Fibroblast of the aortic adventitia (primary cell): ENCODE measurements at regions not wholly inside any gene's neighbourhood (a gene's known extent, or its start where the extent isn't known, plus 50 kb on each side); places are given as distances from the start of the nearest gene placed in this dataset.

Experiments
- DNase-seq: peaks from one replicate; pipeline ENCODE4 v3.0.0-alpha.2; 2010; ENCODE audit warnings: low read depth
- H3K4me3 ChIP-seq: 2 replicates; pipeline ENCODE4 v1.5.1; 2011; ENCODE audit warnings: low read depth, mild to moderate bottlenecking, control low read depth, low read length, moderate library complexity
- TF ChIP-seq, protein P1 (sequence below): IDR thresholded peaks from 2 replicates; pipeline ENCODE4 v1.5.1; 2011; ENCODE audit warnings: mild to moderate bottlenecking, low read length, control low read depth, inconsistent platforms; ENCODE audit not compliant: insufficient read depth

DNA sequence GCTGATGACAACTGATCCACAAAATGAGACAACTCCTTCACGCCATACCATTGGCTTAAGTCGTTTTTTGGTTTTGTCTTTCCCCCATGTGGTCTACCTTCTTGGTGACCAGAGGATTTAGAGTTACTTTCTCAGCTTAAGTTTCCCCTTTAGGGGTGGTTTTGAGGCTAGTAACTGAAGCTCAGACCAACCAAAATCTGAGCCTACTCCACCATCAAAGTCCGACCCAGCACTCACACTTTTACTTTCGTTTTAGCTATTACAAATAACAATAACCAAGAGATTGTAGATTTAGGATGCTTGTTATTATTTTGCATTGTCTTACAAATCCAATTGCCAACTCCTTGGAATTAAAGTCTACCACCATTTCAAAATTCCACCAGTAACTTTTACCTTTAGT lies 130.6 kb upstream of the MDM1 start:
- no peak for DNase-seq
- no peak overlapping the region for H3K4me3 ChIP-seq
- TF ChIP-seq, protein P1, sequence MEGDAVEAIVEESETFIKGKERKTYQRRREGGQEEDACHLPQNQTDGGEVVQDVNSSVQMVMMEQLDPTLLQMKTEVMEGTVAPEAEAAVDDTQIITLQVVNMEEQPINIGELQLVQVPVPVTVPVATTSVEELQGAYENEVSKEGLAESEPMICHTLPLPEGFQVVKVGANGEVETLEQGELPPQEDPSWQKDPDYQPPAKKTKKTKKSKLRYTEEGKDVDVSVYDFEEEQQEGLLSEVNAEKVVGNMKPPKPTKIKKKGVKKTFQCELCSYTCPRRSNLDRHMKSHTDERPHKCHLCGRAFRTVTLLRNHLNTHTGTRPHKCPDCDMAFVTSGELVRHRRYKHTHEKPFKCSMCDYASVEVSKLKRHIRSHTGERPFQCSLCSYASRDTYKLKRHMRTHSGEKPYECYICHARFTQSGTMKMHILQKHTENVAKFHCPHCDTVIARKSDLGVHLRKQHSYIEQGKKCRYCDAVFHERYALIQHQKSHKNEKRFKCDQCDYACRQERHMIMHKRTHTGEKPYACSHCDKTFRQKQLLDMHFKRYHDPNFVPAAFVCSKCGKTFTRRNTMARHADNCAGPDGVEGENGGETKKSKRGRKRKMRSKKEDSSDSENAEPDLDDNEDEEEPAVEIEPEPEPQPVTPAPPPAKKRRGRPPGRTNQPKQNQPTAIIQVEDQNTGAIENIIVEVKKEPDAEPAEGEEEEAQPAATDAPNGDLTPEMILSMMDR: no peak

DNA sequence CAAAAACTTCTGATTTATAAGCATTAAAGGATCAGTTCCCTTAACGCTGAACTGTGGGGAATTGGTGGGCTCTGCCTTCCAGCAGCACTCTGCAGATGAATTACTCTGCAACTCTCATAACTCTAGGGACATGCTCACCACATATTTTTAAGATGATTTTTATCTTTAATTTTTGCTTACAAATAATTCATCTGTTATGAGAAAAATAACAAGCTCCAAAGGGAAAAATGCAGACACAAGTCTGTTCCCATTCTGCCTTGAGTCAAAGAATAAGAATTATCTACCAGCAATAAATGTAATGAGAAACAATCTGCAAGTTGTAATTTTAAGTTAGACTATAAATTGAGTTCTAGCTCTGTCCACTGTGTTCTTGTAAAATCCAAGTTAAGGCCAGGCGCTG lies 133.1 kb upstream of the MDM1 start:
- H3K4me3 ChIP-seq: no peak overlapping the region
- no peak for DNase-seq
- TF ChIP-seq, protein P1: no peak

DNA sequence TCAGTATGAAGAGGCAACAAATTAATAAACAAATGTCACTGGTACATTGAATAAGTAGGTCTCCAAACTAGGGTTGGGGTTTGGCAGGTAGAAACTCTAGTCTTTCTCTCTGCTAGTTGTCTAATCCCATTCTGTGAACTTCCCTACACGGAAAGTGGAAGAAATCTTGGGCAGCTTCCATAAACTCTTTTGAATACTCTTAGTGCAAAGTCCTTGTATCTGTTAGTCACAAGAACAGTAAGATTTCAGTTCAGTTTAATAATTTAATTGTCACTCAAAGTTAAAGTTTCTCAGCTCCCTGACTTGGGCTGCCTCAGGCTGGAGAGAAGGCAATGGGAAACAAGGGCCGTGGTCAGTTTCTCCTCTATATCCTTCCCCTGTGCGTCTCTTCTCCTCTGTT lies 135.4 kb upstream of the MDM1 start:
- no peak for DNase-seq
- H3K4me3 ChIP-seq: no peak overlapping the region
- TF ChIP-seq, protein P1: no peak

- TF ChIP-seq, protein P1: no peak
- DNase-seq: no peak
Observed at GRCh38 chr12:68468036-68468435, 135.9 kb upstream of the MDM1 start.

GRCh38 chr12:68469113-68469512 lies 137.0 kb upstream of the MDM1 start:
- H3K4me3 ChIP-seq: no peak overlapping the region
- TF ChIP-seq, protein P1: no peak
- no peak for DNase-seq

More at GRCh38 chr12:68468036-68468435, 135.9 kb upstream of the MDM1 start:
- no peak overlapping the region for H3K4me3 ChIP-seq

GRCh38 chr12:68470664-68471328 lies 138.6 kb upstream of the MDM1 start:
- TF ChIP-seq, protein P1: no peak
- no peak overlapping the region for H3K4me3 ChIP-seq
- DNase-seq: no peak
